Tibial nerve (tissue), 3 donors: ENCODE measurements at regions not wholly inside any gene's neighbourhood (a gene's known extent, or its start where the extent isn't known, plus 50 kb on each side); places are given as distances from the start of the nearest gene placed in this dataset.

Experiments
- POLR2A ChIP-seq, 2 donors: fragments of 450-650 bp; IDR thresholded peaks; one replicate each; pipeline ENCODE4 v1.6.1; 2017; ENCODE audit warnings: antibody characterized with exemption in 2 of 2, mild to moderate bottlenecking in 2 of 2, moderate library complexity in 2 of 2
- TF ChIP-seq, protein P1 (sequence below), 5 experiments: fragments of 200-600 bp in 3 of 5; fragments of 450-650 bp in 2 of 5; sonication (generic) in 3 of 5; IDR thresholded peaks; one replicate each; pipeline ENCODE4 v1.5.1; 2016 to 2019; ENCODE audit warnings: antibody characterized with exemption in 5 of 5, mild to moderate bottlenecking in 3 of 5, moderate library complexity in 2 of 5

- TF ChIP-seq, protein P1, sequence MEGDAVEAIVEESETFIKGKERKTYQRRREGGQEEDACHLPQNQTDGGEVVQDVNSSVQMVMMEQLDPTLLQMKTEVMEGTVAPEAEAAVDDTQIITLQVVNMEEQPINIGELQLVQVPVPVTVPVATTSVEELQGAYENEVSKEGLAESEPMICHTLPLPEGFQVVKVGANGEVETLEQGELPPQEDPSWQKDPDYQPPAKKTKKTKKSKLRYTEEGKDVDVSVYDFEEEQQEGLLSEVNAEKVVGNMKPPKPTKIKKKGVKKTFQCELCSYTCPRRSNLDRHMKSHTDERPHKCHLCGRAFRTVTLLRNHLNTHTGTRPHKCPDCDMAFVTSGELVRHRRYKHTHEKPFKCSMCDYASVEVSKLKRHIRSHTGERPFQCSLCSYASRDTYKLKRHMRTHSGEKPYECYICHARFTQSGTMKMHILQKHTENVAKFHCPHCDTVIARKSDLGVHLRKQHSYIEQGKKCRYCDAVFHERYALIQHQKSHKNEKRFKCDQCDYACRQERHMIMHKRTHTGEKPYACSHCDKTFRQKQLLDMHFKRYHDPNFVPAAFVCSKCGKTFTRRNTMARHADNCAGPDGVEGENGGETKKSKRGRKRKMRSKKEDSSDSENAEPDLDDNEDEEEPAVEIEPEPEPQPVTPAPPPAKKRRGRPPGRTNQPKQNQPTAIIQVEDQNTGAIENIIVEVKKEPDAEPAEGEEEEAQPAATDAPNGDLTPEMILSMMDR (IDR thresholded peaks at IDR 0.05): no peak
- TF ChIP-seq POLR2A (IDR thresholded peaks at IDR 0.05): no peak
Observed at GRCh38 chr10:114723991-114724715, 66.1 kb upstream of the ABLIM1 start.
